GM12878 (cell line): ENCODE measurements at regions not wholly inside any gene's neighbourhood (a gene's known extent, or its start where the extent isn't known, plus 50 kb on each side); places are given as distances from the start of the nearest gene placed in this dataset.
A peak's percentile ranks its signal among the peaks of the same experiment; 100 is the strongest.
"Not testable (repeated sequence)": the region's sequence is repeated elsewhere in the genome, so short reads cannot be mapped to it uniquely, and the experiment has no call there.

ENCODE experiments used
- ATAC-seq: fragments of 200-7000 bp; cut with Tn5 transposase; 3 replicates; pipeline ENCODE4 v1.9.1; 2020; ENCODE audit warnings: mild to moderate bottlenecking, moderate library complexity
- BruUV-seq: library from RNA; stranded (reverse); fragments of 400-500 nt; replicated peaks from 2 replicates; lab custom pipeline; 2021; lab: Mats Ljungman, UMichigan
- CTCF ChIA-PET: fragments of 300-600 bp; sonication (Branson Sonifier 250); formaldehyde crosslinking; extraction: SDS; loops from one replicate; lab custom pipeline; 2021; ENCODE audit warnings: inconsistent platforms; lab: Yijun Ruan, JAX
- POLR2A ChIA-PET: fragments of 350-600 bp; formaldehyde crosslinking; extraction: SDS; loops from one replicate; lab custom pipeline; 2021; ENCODE audit warnings: inconsistent platforms; lab: Charles Lee
- RAD21 ChIA-PET: fragments of 300-600 bp; sonication (Branson Sonifier 250); formaldehyde crosslinking; loops from one replicate; lab custom pipeline; 2023; ENCODE audit warnings: antibody characterized with exemption; ENCODE audit not compliant: unreplicated experiment; lab: Charles Lee
- SMC1A ChIA-PET: fragments of 300-600 bp; sonication (Branson Sonifier 250); formaldehyde crosslinking; loops from one replicate; lab custom pipeline; 2023; ENCODE audit not compliant: unreplicated experiment, uncharacterized antibody; lab: Charles Lee
- DNase-seq: peaks from one replicate; pipeline ENCODE4 v3.0.0-alpha.2; 2011; ENCODE audit warnings: low read depth, low spot score
- FAIRE-seq: peaks from 3 replicates; lab custom pipeline; 2011; peaks lifted over from hg19 to GRCh38; lab: Jason Lieb, UNC
- H2AFZ ChIP-seq: 2 replicates; pipeline ENCODE4 v1.6.0; 2011; ENCODE audit warnings: low read depth, low read length, control low read depth; ENCODE audit not compliant: control insufficient read depth
- H3K27ac ChIP-seq: 2 replicates; pipeline ENCODE4 v1.5.1; 2011; ENCODE audit warnings: control low read depth; ENCODE audit not compliant: control insufficient read depth, insufficient read depth
- H3K27me3 ChIP-seq, 2 experiments: replicated peaks in 1 of 2; 2 replicates each; pipeline versions ENCODE4 v1.6.0 to v1.6.1; 2011; ENCODE audit warnings: low read length in 1 of 2; ENCODE audit not compliant: control insufficient read depth in 2 of 2, insufficient read depth in 2 of 2
- H3K36me3 ChIP-seq, 2 experiments: 2 replicates each; pipeline ENCODE4 v1.5.1; 2011; ENCODE audit warnings: low read length in 1 of 2; ENCODE audit not compliant: control insufficient read depth in 2 of 2, insufficient read depth in 2 of 2
- H3K4me1 ChIP-seq: 2 replicates; pipeline ENCODE4 v1.6.1; 2011; ENCODE audit warnings: mild to moderate bottlenecking, low read length, moderate library complexity, mixed read lengths; ENCODE audit not compliant: control insufficient read depth, insufficient read depth
- H3K4me2 ChIP-seq: 2 replicates; pipeline ENCODE4 v1.6.0; 2011; ENCODE audit warnings: control low read depth; ENCODE audit not compliant: control insufficient read depth, insufficient read depth
- H3K4me3 ChIP-seq: fragments of 200-600 bp; sonication (generic); 2 replicates; pipeline ENCODE4 v1.5.1; 2016
- H3K79me2 ChIP-seq: 2 replicates; pipeline ENCODE4 v1.6.0; 2011; ENCODE audit warnings: low read length; ENCODE audit not compliant: control insufficient read depth, insufficient read depth
- H3K9ac ChIP-seq: 2 replicates; pipeline ENCODE4 v1.8.0; 2011; ENCODE audit warnings: low read length, control low read depth, mixed read lengths; ENCODE audit not compliant: control insufficient read depth, insufficient read depth
- H3K9me3 ChIP-seq: replicated peaks from 3 replicates; pipeline ENCODE4 v1.5.1; 2011; ENCODE audit warnings: mild to moderate bottlenecking, low read length; ENCODE audit not compliant: control insufficient read depth, insufficient read depth
- H4K20me1 ChIP-seq: 2 replicates; pipeline ENCODE4 v1.6.0; 2011; ENCODE audit not compliant: control insufficient read depth, insufficient read depth
- CBFB ChIP-seq: IDR thresholded peaks from 2 replicates; pipeline ENCODE4 v1.6.1; 2016; ENCODE audit warnings: antibody characterized with exemption, low read depth
- CREM ChIP-seq: IDR thresholded peaks from 2 replicates; pipeline ENCODE4 v1.6.1; 2014; ENCODE audit warnings: antibody characterized with exemption, low read depth
- MAX ChIP-seq: IDR thresholded peaks from 2 replicates; pipeline ENCODE4 v1.6.1; 2012; ENCODE audit warnings: low read depth, low read length, improper control_type of control experiment
- RAD21 ChIP-seq: IDR thresholded peaks from 2 replicates; pipeline ENCODE4 v1.6.1; 2011; ENCODE audit warnings: mild to moderate bottlenecking, low read depth, low read length, moderate library complexity; ENCODE audit not compliant: insufficient read depth
- RAD51 ChIP-seq: fragments of 450-650 bp; IDR thresholded peaks from 2 replicates; pipeline ENCODE4 v1.6.1; 2016; ENCODE audit warnings: moderate library complexity, mild to moderate bottlenecking, inconsistent platforms
- RUNX3 ChIP-seq: IDR thresholded peaks from 2 replicates; pipeline ENCODE4 v1.6.1; 2012; ENCODE audit warnings: low read length, inconsistent platforms
- SMARCA5 ChIP-seq: fragments of 450-650 bp; IDR thresholded peaks from 2 replicates; pipeline ENCODE4 v1.6.1; 2017; ENCODE audit warnings: mild to moderate bottlenecking
- TARDBP ChIP-seq: IDR thresholded peaks from 2 replicates; pipeline ENCODE4 v1.6.1; 2016; ENCODE audit warnings: borderline replicate concordance
- WGBS: methylation state at CpG from one replicate; pipeline ENCODE4 v1.1.6; 2016; ENCODE audit warnings: low lambda C conversion rate; ENCODE audit not compliant: insufficient replicate concordance, insufficient coverage; ENCODE audit errors: missing lambda C conversion rate; 5-methylcytosine and 5-hydroxymethylcytosine counted together
- in situ Hi-C: fragments of 300-500 bp; cut with MboI; formaldehyde crosslinking; loops from 9 replicates; pipeline ENCODE4 v1.14.3; 2018; ENCODE audit warnings: mixed read lengths
- intact Hi-C: fragments of 100-400 bp; cut with micrococcal nuclease; formaldehyde crosslinking; loops from one replicate; pipeline ENCODE4 v1.14.2; 2022; ENCODE audit not compliant: unreplicated experiment
- TF ChIP-seq, protein P1 (sequence below): IDR thresholded peaks from 2 replicates; pipeline ENCODE4 v1.6.1; 2011; ENCODE audit warnings: borderline replicate concordance, low read depth, mild to moderate bottlenecking, moderate library complexity, mixed read lengths, low read length; ENCODE audit not compliant: insufficient read depth; ENCODE audit errors: extremely low read length
- TF ChIP-seq, protein P2 (sequence below): fragments of 450-650 bp; IDR thresholded peaks from 2 replicates; pipeline ENCODE4 v1.6.1; 2017; ENCODE audit warnings: mild to moderate bottlenecking, moderate library complexity

DNA sequence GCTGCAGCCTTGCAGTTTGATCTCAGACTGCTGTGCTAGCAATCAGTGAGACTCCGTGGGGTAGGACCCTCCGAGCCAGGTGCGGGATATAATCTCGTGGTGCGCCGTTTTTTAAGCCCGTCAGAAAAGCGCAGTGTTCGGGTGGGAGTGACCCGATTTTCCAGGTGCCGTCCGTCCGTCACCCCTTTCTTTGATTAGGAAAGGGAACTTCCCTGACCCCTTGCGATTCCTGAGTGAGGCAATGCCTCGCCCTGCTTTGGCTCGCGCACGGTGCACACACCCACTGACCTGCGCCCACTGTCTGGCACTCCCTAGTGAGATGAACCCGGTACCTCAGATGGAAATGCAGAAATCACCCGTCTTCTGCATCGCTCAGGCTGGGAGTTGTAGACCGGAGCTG lies 203.2 kb downstream of the SNCAIP start:
- in situ Hi-C loops = loop anchor here (5.0 to 25.0 kb wide), 2 partner anchors 487 to 1097 kb away; no protein-coding TSS in a partner anchor
- H3K27ac ChIP-seq, FAIRE-seq, H3K36me3 ChIP-seq, H3K27me3 ChIP-seq, RAD21 ChIA-PET, H3K4me3 ChIP-seq, BruUV-seq, POLR2A ChIA-PET, H3K9ac ChIP-seq, H4K20me1 ChIP-seq, H3K9me3 ChIP-seq, H3K4me2 ChIP-seq, H3K4me1 ChIP-seq, H2AFZ ChIP-seq, ATAC-seq, H3K79me2 ChIP-seq, DNase-seq: not testable (repeated sequence)
- 74% methylated on average over 22 of the region's 23 CpGs for WGBS
- ChIA-PET SMC1A (interaction anchor here (1.7 to 2.3 kb wide), 2 partner anchors 478 to 482 kb away, joined by 4 to 8 read pairs; no protein-coding TSS in a partner anchor), CTCF (interaction anchor here (2.3 to 2.5 kb wide), 2 partner anchors 10 to 852 kb away, joined by 9 to 13 read pairs; no protein-coding TSS in a partner anchor)
- intact Hi-C loops = loop anchor here (5.0 kb wide), 2 partner anchors 382 to 1097 kb away; no protein-coding TSS in a partner anchor

- Histone ChIP-seq H3K79me2 (no peaks in the 10 kb centered on the region), H3K36me3 (no peaks in the 10 kb centered on the region), H3K27ac (no peak overlapping the region), H3K4me1 (no peaks in the 10 kb centered on the region), H3K4me3 (no peak overlapping the region), H3K9ac (no peak overlapping the region), H3K4me2 (no peak overlapping the region), H3K27me3 (no peaks in the 10 kb centered on the region), H4K20me1 (no peaks in the 10 kb centered on the region), H2AFZ (no peak overlapping the region), H3K9me3 (no peaks in the 10 kb centered on the region)
- FAIRE-seq (no peak), ATAC-seq (peak; percentile 88), DNase-seq (no peak)
- ChIA-PET POLR2A (no interaction called here), CTCF (interaction anchor here (0.6 to 2.5 kb wide), 21 partner anchors 8 to 1095 kb away, joined by 3 to 13 read pairs (median 4); no protein-coding TSS in a partner anchor), RAD21 (interaction anchor here (1.0 to 2.1 kb wide), 5 partner anchors 10 to 1028 kb away, joined by 4 to 8 read pairs (median 4); no protein-coding TSS in a partner anchor), SMC1A (interaction anchor here (0.6 to 2.3 kb wide), 8 partner anchors 11 to 1094 kb away, joined by 3 to 8 read pairs (median 3); no protein-coding TSS in a partner anchor)
- intact Hi-C loops (loop anchor here (1.0 to 5.0 kb wide), 3 partner anchors 381 to 1096 kb away; no protein-coding TSS in a partner anchor), in situ Hi-C loops (loop anchor here (5.0 to 25.0 kb wide), 2 partner anchors 486 to 1096 kb away; no protein-coding TSS in a partner anchor)
- BruUV-seq = no TSS peak
- 13% methylated on average over 6 of the region's 6 CpGs for WGBS
- TF ChIP-seq, protein P1, sequence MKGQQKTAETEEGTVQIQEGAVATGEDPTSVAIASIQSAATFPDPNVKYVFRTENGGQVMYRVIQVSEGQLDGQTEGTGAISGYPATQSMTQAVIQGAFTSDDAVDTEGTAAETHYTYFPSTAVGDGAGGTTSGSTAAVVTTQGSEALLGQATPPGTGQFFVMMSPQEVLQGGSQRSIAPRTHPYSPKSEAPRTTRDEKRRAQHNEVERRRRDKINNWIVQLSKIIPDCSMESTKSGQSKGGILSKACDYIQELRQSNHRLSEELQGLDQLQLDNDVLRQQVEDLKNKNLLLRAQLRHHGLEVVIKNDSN = no peak
- TF ChIP-seq RAD51 (no peak), RAD21 (peak; percentile 97), TARDBP (no peak), SMARCA5 (no peak), CBFB (no peak), CREM (no peak), MAX (no peak), RUNX3 (no peak)
- TF ChIP-seq, protein P2, sequence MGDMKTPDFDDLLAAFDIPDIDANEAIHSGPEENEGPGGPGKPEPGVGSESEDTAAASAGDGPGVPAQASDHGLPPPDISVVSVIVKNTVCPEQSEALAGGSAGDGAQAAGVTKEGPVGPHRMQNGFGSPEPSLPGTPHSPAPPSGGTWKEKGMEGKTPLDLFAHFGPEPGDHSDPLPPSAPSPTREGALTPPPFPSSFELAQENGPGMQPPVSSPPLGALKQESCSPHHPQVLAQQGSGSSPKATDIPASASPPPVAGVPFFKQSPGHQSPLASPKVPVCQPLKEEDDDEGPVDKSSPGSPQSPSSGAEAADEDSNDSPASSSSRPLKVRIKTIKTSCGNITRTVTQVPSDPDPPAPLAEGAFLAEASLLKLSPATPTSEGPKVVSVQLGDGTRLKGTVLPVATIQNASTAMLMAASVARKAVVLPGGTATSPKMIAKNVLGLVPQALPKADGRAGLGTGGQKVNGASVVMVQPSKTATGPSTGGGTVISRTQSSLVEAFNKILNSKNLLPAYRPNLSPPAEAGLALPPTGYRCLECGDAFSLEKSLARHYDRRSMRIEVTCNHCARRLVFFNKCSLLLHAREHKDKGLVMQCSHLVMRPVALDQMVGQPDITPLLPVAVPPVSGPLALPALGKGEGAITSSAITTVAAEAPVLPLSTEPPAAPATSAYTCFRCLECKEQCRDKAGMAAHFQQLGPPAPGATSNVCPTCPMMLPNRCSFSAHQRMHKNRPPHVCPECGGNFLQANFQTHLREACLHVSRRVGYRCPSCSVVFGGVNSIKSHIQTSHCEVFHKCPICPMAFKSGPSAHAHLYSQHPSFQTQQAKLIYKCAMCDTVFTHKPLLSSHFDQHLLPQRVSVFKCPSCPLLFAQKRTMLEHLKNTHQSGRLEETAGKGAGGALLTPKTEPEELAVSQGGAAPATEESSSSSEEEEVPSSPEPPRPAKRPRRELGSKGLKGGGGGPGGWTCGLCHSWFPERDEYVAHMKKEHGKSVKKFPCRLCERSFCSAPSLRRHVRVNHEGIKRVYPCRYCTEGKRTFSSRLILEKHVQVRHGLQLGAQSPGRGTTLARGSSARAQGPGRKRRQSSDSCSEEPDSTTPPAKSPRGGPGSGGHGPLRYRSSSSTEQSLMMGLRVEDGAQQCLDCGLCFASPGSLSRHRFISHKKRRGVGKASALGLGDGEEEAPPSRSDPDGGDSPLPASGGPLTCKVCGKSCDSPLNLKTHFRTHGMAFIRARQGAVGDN = no peak
Measured at GRCh38 chr5:122515709-122516431, 203.8 kb downstream of the SNCAIP start.
